ENCODE measurements at regions not wholly inside any gene's neighbourhood (a gene's known extent, or its start where the extent isn't known, plus 50 kb on each side); places are given as distances from the start of the nearest gene placed in this dataset.
"Not testable (repeated sequence)": the region's sequence is repeated elsewhere in the genome, so short reads cannot be mapped to it uniquely, and the experiment has no call there.

DNA sequence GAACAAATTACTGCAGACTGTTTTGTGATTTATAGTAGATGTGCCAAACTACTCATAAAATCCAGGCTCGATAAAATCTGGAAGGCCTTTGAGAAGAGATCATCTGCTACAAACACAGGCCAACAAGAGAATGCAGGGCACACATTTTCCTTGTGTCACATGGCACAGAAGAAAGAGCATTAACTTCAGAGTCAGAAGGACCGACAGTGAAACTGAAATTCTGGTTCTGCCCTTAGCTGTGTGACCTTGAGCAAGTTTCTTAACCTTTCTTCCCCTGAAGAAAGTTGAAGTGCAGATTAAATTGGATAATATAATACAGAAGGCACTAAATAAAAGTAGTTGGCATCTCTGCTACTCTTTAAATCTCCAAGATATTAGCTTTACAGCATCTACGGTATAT lies 338.4 kb upstream of the IRAK1BP1 start:
- DNase-seq (ENCODE audit: low spot score) (no peak), ATAC-seq (ENCODE audit: low FRiP score) (no peak)
- TF ChIP-seq CTCF (IDR thresholded peaks at IDR 0.05): no peak

DNA sequence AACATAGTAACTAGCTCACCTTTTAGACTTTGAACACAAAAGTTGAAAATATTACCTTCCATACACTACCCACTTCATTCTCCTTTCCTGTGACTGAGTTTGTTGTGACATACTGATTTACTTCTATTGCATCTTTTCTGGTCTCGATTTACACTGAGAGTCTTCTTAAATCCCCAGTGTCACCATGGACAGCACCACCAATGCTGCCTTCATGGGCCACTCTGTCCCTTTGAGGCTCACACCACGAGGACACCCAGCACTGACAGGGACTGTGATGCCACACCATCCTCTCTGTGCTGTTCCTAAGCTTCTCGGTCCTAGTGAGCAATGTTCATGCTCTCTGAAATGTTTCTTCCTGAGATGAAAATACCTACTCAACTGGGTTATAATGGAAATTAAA lies 337.1 kb upstream of the IRAK1BP1 start:
- DNase-seq (ENCODE audit: low spot score) (no peak), ATAC-seq (ENCODE audit: low FRiP score) (no peak)
- TF ChIP-seq CTCF (IDR thresholded peaks at IDR 0.05): no peak

GRCh38 chr6:78533426-78533825 lies 333.9 kb upstream of the IRAK1BP1 start:
- DNase-seq (ENCODE audit: low spot score) (no peak), ATAC-seq (ENCODE audit: low FRiP score) (no peak)
- no peak for TF ChIP-seq CTCF (IDR thresholded peaks at IDR 0.05)

GRCh38 chr6:78533876-78534275 lies 333.5 kb upstream of the IRAK1BP1 start:
- no peak for ATAC-seq (ENCODE audit: low FRiP score)

GRCh38 chr6:78538002-78538401 lies 329.3 kb upstream of the IRAK1BP1 start:
- DNase-seq (ENCODE audit: low spot score): no peak
- no peak for TF ChIP-seq CTCF (IDR thresholded peaks at IDR 0.05)
- no peak for ATAC-seq (ENCODE audit: low FRiP score)

More at GRCh38 chr6:78533876-78534275, 333.5 kb upstream of the IRAK1BP1 start:
- no peak for TF ChIP-seq CTCF (IDR thresholded peaks at IDR 0.05)
- no peak for DNase-seq (ENCODE audit: low spot score)

- not testable (repeated sequence) for DNase-seq (ENCODE audit: low spot score); ATAC-seq (ENCODE audit: low FRiP score)
Measured at GRCh38 chr6:78547636-78548035, 319.7 kb upstream of the IRAK1BP1 start.

- TF ChIP-seq CTCF (IDR thresholded peaks at IDR 0.05): no peak
- DNase-seq (ENCODE audit: low spot score): no peak
- ATAC-seq (ENCODE audit: low FRiP score): no peak
Measured at GRCh38 chr6:78551361-78551760, 316.0 kb upstream of the IRAK1BP1 start.

- DNase-seq (ENCODE audit: low spot score): no peak
- no peak for TF ChIP-seq CTCF (IDR thresholded peaks at IDR 0.05)
- ATAC-seq (ENCODE audit: low FRiP score): no peak
Measured at GRCh38 chr6:78552435-78552834, 314.9 kb upstream of the IRAK1BP1 start.

All from omental fat pad (tissue), 3 donors.